NCI-H526 (cell line): ENCODE measurements at regions not wholly inside any gene's neighbourhood (a gene's known extent, or its start where the extent isn't known, plus 50 kb on each side); places are given as distances from the start of the nearest gene placed in this dataset.
"Not testable (repeated sequence)": the region's sequence is repeated elsewhere in the genome, so short reads cannot be mapped to it uniquely, and the experiment has no call there.

ENCODE experiments used
- DNase-seq, 2 experiments: peaks; one replicate each; lab custom pipeline; 2025; lab: John Stamatoyannopoulos, UW

DNA sequence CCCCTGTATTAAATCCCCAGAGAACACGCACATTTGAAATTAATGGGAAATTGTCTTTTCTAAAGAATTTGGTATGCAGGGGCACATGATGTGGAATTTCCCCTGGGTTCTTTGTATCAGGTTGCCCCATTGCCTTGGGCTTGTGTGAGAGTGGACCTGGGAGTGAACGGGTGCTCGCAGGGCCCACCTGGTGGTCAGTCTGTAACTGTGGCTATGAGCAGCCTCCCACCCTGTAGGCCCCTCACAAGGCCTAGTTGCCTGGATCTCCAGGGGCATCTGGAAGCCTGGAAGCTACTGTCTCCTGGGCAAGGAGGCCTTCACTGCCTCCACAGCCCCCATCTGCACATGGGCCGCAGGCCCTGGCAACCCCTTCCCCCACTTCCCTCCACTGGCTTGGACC lies 96.7 kb downstream of the SLC25A47 start:
- no peak for DNase-seq

DNA sequence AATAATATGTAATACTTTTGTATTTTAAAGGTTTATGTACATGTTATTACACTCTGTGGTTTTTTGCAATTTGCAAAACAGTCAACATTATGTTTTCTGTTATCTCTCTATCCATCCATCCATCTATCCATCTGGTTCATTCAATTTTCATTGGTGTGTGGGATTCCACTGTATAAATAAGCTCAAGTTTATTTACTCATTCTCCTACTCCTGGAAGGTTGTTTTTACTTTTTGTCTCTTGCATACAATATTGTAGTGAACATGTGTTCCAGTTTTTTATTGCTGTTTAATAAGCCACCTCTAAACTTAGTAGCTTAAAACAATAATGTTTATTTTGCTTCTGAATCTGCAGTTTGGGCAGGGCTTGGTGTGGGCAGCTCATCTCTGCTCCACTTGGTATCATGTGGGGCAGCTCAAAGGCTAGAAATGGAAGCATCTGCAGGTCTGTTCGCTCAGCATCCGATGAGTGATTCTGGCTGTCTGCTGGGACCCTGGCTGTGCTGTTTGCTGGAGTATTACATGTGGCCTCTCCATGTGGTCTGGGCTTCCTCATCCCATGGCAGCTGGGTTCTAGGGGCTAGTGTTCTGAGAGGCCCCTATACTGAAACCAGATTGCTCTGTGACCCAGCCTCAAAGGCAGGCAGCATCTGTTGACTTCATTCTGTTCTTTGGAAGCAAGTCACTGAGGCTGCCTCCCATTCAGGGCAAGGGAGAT lies 98.8 kb downstream of the SLC25A47 start:
- DNase-seq = no peak

DNA sequence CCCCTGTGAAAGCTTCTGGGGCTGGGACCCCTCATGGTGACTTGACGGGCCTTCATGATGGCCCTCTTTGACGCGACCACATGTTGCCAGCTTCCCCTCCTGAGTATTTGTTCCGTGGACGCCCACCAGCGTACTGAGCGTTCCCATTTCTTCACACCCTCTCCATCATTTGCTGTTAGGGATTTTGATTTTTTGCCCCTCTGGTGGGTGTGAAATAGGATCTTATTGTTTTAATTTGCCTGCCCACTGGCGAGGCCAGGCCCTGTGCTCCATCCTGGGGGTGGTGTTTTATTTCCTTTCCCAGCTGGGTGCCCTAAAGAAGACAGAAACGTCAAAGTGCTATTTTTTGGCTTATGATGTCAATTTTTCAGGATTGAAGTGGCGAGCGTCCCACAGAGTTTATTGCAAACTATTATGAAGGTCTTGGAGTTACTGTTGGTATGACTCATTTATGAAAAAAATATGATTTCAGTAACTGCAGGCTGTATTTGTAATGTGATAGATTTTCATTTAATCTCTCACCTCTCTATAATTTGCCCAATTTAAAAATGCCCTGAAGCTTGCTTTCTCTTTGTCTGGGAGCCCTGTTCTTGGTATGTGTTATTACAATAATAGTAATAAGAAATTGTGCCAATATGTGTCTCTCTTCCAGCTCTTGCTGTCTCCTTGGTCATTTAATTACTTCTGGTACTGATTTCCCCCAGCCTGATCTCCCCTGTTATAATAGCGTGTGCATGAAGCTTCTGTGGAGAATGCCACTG lies 99.6 kb downstream of the SLC25A47 start:
- DNase-seq = no peak

DNA sequence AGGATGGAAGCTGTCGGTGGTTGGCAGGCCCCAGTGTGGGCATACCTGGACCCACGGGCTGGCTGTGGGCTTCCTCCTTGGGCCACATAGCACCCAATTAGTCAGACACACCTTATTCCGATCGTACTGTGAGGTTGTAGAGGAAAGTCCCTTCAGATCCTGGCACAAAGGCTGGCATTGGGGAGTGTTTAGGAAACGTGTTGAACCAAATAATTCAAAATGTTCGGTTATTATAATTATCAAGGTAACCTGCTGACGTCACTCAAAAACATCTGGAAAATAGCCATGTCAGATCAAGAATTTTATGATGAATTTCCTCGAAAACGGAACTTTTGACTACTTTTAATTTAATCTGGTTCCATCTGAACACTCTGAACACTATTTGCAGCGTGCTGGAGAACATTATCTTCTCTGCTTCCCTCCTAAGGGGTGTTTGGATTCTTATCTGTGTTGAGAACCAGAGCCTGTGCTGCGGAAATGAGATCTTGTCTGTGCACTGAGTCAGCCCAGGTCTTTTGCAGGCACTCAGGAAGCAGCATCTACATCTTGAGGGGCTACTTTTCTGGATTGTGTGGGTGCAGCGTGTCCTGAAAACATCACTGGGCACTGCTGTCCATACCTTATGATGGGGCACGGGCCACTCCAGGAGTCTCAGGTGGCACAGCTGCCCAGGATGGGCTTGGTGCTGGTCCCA lies 100.3 kb downstream of the SLC25A47 start:
- DNase-seq = no peak

DNA sequence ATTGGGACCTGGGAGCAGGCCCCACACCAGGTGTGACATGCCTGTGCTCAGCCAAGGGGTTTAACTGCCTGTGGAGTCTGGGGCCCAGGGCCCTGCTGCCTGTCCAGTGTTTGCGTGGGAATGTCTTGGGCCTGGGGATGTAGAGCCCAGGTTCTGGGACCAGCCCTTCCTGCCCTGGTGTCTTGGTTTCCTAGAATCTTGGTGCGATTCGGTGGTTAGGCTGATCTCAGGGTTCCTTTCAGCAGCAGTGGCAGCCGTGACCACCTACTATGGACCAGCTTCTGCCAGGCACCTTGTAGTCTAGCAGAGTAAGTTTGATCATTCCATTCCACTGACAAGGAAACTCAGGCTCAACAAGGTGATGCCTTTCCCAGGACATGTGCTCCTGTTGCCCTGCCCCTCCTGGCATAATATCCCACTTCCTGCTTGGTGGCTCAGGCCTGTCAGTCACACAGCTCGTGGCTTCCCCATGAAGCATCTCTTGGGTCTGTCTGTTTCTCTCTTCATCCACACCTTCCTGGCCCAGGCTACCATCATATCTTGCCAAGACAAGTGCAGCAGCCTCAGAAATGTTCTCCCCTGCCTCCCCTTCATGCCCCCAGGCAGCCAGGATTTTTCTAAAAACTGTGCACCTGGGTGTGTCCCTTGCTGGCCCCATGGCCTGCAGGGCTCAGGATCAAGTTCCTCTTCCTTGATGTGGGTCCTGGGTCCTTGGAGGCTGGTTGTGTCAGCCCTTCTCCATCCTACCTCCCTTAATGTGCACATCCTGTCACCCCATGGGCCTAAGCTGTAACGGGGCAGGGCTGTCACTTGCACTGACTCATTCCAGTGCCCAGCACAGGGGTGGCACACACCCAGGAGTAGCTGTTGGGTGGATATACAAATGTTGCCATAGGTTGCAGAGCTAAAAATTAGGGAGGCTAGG lies 101.6 kb downstream of the SLC25A47 start:
- no peak for DNase-seq

DNA sequence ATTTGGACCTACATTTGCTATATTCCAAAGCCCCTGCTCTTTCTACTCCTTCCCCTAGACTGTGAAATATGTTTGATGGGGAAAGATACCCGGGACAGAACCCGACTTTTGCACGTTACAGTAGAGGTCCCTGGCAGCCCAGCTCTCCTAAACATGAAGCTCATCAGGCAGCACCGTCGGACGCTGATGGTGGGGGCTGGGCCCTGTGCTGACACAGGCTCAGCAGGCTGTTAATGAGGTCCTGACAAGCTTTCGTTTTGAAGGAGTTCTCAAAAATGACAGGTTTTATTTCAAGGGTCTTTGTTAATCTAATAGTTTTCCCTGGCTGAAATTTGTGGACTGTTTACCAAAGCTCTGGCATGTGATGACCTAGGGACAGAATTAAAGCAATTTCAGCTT lies 102.3 kb downstream of the SLC25A47 start:
- no peak for DNase-seq

DNA sequence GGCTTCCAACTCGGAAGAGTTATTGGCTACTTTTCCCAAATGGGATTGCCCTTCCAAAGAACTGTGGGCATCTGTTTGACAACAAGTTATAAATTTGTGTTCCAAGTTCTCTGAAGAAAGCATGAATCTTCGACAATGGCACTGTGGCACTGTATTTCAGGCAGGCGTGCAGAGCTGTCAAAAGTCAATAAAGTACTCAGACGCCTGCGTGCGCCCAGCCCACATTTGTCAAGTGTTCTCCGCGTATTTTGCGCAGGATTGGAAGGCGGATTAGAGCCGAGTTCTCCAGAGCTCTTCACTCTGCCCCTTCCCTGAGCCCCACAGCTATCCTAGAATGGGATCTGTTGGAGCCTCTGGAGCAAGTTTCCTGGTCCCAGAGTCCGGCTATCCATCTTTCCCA lies 103.2 kb downstream of the SLC25A47 start:
- no peak for DNase-seq

DNA sequence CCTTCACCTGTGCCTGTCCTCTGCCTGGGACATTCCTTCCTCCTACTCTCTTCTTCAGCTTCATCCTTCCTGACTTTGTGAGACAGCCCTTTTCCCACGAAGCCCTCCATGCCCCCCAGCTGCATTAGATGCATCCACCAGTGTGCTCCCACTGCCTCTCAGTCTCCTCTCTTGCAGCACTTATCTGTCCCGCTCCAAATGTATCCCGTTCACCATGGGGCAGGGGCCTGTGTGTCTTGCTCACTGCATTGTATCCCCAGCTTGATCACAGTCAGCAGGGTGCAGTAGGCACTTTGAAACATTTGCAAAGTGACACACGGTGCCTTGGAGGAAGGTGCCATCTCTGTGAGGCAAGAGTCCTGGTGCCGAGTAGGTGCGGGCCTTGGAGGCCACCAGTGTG lies 104.0 kb downstream of the SLC25A47 start:
- no peak for DNase-seq

DNA sequence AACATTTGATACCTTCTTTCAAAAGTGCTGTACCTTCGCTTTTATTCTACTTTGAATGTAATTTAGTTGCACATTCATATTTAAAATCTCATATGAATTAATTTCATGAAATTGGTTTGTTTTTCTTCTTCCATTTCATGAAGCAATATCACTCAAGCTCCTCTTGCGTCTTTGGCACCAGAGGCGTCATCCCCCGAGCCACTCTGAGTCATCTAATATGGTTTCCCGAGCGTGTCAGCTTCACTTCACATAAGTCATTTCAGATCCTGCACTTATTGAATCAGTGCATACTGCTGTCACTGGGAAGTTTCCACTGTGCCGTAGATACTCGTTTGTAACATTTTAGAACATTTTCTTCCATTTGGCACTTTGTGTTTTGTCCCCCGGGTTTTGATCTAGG lies 105.6 kb downstream of the SLC25A47 start:
- DNase-seq = no peak

DNA sequence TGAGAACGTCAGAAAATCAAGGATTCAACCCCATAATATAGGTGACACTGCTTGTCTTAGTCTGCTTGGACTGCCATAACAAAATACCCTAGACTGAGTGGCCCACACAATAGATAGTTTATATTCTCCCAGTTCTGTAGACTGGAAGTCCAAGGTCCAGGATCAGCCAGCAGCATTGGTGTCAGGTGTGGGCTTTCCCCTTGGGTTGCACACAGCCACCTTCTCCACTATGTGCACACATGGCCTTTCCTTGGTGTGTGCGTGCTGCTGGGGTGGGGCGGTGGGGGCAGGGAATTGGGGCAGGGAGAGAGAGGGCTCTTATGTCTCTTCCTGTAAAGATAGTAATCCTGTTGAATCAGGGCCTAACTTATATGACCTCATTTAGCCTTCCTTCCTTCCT lies 106.4 kb downstream of the SLC25A47 start:
- no peak for DNase-seq

DNA sequence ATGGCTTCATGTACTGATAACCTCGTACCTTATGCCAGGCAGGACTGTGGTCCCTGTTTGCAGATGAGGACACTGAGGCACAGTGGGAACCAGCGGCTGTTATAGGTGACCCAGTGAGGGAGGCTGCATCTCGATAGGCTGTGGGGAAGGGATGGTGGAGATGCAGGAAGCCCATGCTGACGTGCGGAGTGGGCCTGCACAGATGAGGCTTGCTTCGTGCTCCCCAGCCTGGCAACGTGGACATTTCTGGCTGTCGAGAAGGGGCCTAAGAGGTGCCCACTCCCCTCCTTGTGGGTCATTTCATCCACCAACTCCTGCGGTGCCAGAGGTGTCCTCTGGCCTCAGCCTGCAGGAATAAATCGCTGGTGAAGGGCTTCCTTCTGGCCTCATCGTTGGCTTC lies 107.4 kb downstream of the SLC25A47 start:
- DNase-seq = no peak

DNA sequence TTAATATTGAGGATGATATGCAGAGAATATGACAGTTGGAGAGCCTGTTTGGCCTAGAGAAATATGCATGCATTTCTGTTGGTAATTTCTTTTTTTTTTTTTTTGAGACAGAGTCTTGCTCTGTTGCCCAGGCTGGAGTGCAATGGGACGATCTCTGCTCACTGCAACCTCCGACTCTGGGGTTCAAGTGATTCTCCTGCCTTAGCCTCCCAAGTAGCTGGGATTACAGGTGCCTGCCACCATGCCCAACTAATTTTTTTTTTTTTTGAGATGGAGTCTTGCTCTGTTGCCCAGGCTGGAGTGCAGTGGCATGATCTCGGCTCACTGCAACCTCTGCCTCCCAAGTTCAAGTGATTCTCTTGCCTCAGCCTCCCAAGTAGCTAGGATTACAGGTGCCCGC lies 108.3 kb downstream of the SLC25A47 start:
- not testable (repeated sequence) for DNase-seq

DNA sequence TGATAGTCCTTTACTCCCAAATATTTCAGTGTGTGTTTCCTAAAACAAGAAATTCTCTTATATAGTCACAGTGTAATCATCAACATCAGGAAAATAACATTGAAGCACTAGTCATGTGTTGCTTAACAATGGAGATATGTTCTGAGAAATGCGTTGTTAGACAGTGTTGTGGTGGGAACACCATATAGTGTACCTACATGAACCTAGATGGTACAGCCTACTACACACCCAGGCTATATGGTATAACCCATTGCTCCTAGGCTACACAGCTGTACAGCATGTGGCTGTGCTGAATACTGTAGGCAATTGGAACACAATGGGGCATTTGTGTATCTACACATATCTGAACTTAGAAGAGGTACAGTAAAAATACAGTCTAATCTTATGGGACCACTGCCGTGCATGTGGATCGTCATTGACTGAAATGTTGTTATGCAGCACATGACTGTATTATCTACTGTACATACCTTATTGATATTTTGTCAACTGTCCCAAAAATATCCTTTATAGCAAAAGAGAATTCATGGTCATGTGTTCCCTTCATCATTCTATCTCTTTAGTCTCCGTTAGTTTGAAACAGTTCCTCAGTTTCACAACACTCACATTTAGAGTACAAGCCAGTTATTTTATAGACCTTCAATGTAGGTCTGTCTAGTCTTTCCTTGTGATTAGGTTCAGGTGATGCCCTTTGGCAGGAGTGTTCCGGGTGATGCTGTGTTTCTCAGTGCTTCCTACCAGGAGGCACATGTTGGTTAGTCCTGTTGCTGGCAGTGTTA lies 109.7 kb downstream of the SLC25A47 start:
- no peak for DNase-seq

DNA sequence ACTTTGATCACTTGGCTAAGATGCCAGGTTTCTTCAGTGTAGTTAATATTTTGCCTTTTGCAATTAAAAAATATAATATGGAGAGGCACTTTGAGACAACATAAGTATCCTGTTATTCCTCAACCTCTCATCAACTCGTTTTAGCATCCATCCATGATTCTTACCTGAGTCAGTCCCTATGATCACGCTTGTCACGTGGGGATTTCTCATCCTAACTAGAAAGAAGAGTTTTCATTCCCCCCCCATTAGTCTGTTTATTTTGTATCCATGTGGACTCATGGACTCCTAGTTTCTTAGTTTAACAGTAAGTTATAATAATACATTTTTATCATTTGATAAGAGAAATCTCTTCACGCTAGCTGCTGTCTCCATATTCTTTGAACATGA lies 110.3 kb downstream of the SLC25A47 start:
- no peak for DNase-seq

DNA sequence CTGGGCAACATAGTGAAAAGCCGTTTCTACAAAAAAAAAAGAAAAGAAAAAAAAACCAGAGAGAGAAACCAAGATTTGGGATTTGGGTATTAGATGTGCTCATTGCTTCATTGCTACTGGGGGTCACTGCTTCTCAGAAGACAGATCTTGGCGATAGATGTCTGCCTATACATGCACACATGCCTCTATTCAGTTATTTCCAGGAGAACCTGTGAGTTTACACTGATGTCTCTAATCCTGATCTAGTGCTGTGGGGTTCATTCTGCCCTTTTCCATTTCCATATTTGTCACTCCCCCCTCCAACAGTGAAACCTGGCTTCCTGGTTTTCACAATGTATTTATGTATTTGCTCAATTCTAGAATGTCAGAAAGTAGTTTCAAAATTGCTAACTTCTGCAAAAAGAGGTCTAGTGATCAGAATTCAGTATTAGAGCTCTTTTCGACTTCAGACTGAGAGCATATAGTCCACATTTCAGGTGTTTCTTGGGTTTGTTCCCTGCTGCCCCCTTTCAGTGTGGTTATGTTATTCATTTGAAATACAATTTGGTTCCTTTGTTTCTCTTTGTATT lies 111.0 kb downstream of the SLC25A47 start:
- no peak for DNase-seq

DNA sequence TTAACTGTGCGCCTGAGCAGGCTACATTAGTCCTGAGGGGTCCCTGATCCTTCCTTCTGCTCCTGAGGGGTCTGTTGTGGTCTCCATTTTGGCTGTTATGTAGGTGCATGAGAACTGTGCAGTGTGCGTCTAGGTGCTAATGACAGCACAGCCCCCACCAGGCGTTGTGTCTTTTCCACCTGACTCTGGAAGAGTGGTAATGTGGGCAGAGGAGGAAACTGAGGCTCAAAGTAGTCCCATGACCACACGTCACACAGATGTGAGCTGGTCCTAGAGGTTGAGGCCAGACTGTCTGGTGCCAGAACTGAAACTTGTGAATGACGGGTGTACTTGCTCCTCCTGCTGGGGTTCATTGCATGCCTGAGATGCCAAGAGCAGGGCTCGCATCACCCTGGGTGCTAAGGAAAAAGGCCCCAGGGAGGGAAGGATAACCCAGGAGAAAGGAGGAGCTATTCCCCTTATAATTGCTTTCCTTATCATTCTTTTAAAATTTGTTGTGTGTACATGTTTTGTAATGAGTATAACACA lies 111.8 kb downstream of the SLC25A47 start:
- no peak for DNase-seq

DNA sequence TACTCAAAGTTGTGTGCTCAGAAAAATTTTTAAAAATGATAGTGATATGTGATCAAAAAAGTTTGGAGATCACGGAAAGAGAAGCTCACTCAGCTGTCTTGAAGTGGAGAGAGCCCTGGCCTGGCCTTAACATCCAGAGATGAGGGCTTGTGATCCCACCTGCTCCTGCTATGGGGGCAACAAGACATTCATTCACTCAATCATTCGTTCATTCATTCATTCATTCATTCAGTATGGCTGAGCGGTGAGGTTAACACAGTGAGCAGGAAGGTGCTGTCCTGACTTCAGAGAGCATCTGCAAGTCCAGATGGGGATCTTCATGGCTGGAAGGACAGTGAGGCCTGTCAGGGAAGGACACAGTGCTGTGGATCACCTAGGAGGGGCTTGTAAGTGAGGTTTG lies 112.3 kb downstream of the SLC25A47 start:
- DNase-seq = no peak

DNA sequence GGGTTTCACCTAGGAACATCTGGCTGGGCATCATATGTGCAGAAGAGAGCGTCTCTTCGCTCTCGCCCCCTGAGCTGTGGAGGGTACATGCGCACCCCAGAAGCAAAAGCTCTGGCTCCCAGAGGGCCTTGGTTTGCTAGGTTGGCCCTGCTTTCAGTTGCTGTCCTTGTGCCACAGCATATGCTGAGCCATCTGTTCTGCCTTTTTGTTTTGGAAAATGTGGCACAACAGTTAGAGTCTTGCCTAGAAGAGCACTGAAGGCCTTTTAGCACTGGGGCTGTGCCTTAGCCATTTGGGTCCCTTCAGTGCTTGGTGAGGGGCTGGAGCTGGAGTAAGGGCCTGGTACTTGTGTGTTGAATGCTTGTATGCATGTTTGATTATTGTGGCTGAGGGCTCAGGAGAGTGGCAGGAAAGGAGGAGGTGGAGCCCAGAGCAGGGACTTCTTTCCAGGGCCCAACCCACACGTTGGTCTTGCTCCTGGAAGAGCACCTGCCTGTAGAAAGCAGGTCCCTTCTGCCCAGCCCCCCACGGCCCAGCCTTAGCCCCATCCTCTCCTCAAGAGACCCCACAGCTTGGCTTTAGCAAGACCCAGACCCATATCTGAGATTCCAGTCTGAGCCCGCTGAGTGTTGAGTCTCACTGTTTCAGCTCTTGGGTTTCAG lies 113.7 kb downstream of the SLC25A47 start:
- no peak for DNase-seq

DNA sequence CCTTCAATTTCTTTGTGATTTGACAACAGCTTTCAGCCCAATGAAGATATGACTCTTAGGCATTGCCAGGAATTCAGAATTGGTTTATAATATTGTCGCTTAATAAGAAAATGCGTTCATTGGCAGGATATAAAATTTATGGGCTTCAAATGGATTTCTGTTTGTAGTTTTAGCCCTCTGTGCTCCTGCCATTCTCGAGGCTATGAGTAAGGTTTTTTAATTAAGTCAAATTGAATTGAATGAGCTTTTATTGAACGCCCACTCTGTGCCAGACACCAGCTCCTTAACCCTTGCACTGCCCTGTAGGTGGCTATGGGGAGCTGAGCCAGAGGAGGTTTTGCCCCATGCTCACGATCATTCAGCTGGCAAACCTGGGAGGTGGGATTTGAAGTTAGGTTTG lies 115.1 kb downstream of the SLC25A47 start:
- DNase-seq = no peak
